ENCODE measurements at regions not wholly inside any gene's neighbourhood (a gene's known extent, or its start where the extent isn't known, plus 50 kb on each side); places are given as distances from the start of the nearest gene placed in this dataset.

GRCh38 chr9:22682536-22682935, 235.9 kb downstream of the DMRTA1 start:
- Histone ChIP-seq H2BK20ac (ENCODE audit: low read depth, low read length) (peak overlapping the region; percentile 19; the same call in 1 of the 2 replicates), H2BK120ac (ENCODE audit: low read depth, low read length) (peak overlapping the region; percentile 14; the same call in 1 of the 2 replicates), H3K79me1 (ENCODE audit: low read depth in 1 of 2, low read length in 2 of 2) (no peaks in the 10 kb centered on the region), H3K56ac (ENCODE audit: extremely low read depth, insufficient read depth, low read length) (no peak overlapping the region), H4K8ac (ENCODE audit: low read depth in 2 of 2, low read length in 2 of 2) (peak overlapping the region in 1 of 2 experiments; percentile 47; a peak in 1 of 4 replicates), H2AK5ac (ENCODE audit: low read depth, low read length) (no peak overlapping the region), H2BK15ac (ENCODE audit: low read depth, low read length) (no peak overlapping the region), H4K5ac (ENCODE audit: low read depth, low read length) (no peak overlapping the region), H2BK5ac (ENCODE audit: low read depth, low read length, poor library complexity, severe bottlenecking) (peak overlapping the region; percentile 55), H2AFZ (replicated peaks; ENCODE audit: low read length, poor library complexity) (no peak overlapping the region), H3K4me3 (ENCODE audit: insufficient read depth, low read depth, low read length) (no peak overlapping the region), H3K36me3 (ENCODE audit: control insufficient read depth, insufficient read depth, low read length) (no peaks in the 10 kb centered on the region), H2AK9ac (replicated peaks; ENCODE audit: low read depth, low read length, poor library complexity) (no peak overlapping the region), H3K4ac (ENCODE audit: low read depth, low read length) (0 out of 2 replicates have a peak overlapping the region, but pooled peaks have one; percentile 12), H4K20me1 (ENCODE audit: insufficient read depth, low read length) (no peaks in the 10 kb centered on the region), H3K4me2 (ENCODE audit: low read depth, low read length) (peak overlapping the region; percentile 86), H4K91ac (ENCODE audit: insufficient read depth, low read depth, low read length) (no peak overlapping the region), H3K9ac (ENCODE audit: low read depth, low read length) (no peak overlapping the region), H3K23ac (ENCODE audit: low read depth, low read length) (no peak overlapping the region), H3K27me3 (ENCODE audit: control insufficient read depth, insufficient read depth, low read length) (no peaks in the 10 kb centered on the region), H3K27ac (ENCODE audit: insufficient read depth, low read length) (no peak overlapping the region), H3K9me3 (ENCODE audit: control insufficient read depth, insufficient read depth, low read length) (no peaks in the 10 kb centered on the region), H3K9me1 (ENCODE audit: insufficient read depth, low read length) (no peaks in the 10 kb centered on the region), H3K4me1 (ENCODE audit: control insufficient read depth, insufficient read depth, low read length) (peaks cover 2% of the 10 kb centered on the region; the same call in 1 of the 2 replicates), H3K14ac (replicated peaks; ENCODE audit: low read depth, low read length) (no peak overlapping the region), H3K18ac (ENCODE audit: low read depth, low read length) (peak overlapping the region; percentile 24; the same call in 1 of the 2 replicates)
- intact Hi-C loops (cut with micrococcal nuclease) (no loop called here), dilution Hi-C loops (cut with HindIII; ENCODE audit: low sequenced_read_pairs, unreplicated experiment) (no loop called here), in situ Hi-C loops (cut with MboI; ENCODE audit: low sequenced_read_pairs) (no loop called here)
- ATAC-seq (ENCODE audit: low read depth) = no peak
- no TSS peak for BruUV-seq (replicated peaks)
- POLR2A ChIA-PET (ENCODE audit: unreplicated experiment) = no interaction called here
- no peak for DNase-seq
- WGBS, 2 experiments (ENCODE audit: extremely low coverage in 2 of 2, insufficient read length in 1 of 2) = no CpG with 5 or more reads among the region's 3 CpGs
- CTCF ChIA-PET = no interaction called here
- TF ChIP-seq SMC3 (IDR thresholded peaks at IDR 0.05; ENCODE audit: low read depth, low read length) (no peak), USF2 (IDR thresholded peaks at IDR 0.05; ENCODE audit: low read depth, low read length) (no peak), BHLHE40 (IDR thresholded peaks at IDR 0.05; ENCODE audit: low read depth, low read length) (no peak), RCOR1 (IDR thresholded peaks at IDR 0.05; ENCODE audit: insufficient replicate concordance, low read length) (no peak)

Data from IMR-90 (cell line).